DND-41 (cell line): ENCODE measurements at regions not wholly inside any gene's neighbourhood (a gene's known extent, or its start where the extent isn't known, plus 50 kb on each side); places are given as distances from the start of the nearest gene placed in this dataset.

Source experiments
- CTCF ChIP-seq: IDR thresholded peaks from 2 replicates; pipeline ENCODE4 v1.5.1; 2012; ENCODE audit warnings: borderline replicate concordance, low read length, moderate library complexity, mild to moderate bottlenecking; ENCODE audit not compliant: poor library complexity, severe bottlenecking; ENCODE audit errors: extremely low read depth
- EZH2 ChIP-seq: IDR thresholded peaks from 3 replicates; pipeline ENCODE4 v1.6.1; 2012; ENCODE audit warnings: borderline replicate concordance, low read depth, mild to moderate bottlenecking, moderate library complexity, low read length, inconsistent platforms; ENCODE audit not compliant: severe bottlenecking

DNA sequence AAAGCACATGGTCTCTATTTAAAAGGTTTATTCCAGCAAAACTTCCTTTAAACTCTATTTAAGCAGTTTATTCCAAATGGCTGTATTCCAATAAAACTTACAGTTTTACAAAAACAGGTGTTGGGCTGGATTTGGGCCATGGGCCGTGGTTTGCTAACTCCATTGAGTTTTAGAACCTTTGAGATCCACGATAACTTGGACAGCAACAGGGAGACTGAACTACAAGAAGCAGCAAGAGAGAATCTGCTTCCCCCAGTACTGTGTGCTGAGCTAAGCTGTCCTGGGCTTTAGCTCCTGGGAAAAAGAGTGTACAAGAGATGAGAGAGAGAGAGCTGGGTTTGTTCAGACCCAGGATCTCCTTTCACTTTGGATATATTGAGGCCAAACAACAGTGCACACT lies 204.0 kb upstream of the CELF2 start:
- TF ChIP-seq CTCF (no peak), EZH2 (no peak)
